LNCAP (cell line): ENCODE measurements at regions not wholly inside any gene's neighbourhood (a gene's known extent, or its start where the extent isn't known, plus 50 kb on each side); places are given as distances from the start of the nearest gene placed in this dataset.

Experiments
- CTCF ChIP-seq: fragments of 450-650 bp; IDR thresholded peaks from 2 replicates; pipeline ENCODE4 v1.5.1; 2017; ENCODE audit warnings: mild to moderate bottlenecking

GRCh38 chr4:14096396-14096965, 469.0 kb upstream of the BOD1L1 start:
- no peak for TF ChIP-seq CTCF

GRCh38 chr4:14100349-14100748, 472.8 kb upstream of the BOD1L1 start:
- TF ChIP-seq CTCF: no peak

- TF ChIP-seq CTCF: no peak
Observed at GRCh38 chr4:14110407-14110806, 482.9 kb upstream of the BOD1L1 start.

DNA sequence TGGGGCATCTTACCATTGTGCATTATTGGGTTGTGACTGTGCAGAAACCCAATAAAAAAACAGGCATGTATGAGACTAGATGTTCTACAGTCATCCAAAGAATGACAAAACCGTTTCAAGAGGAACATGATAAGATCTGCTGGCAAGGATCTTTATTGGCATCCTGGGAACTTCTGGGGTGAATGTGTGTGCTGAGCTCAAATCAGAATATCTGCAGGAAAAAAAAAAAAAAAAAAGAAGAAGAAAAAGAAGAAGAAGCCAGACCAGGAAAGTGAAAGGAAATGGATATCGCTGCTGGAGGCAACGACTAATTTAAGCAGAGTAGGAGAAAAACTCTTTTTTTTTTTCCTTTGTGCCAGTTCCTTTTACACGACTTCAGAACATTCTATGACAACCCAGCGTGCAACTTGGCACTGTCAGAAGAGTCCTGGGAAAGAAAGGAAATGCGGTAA, 484.2 kb upstream of the BOD1L1 start:
- no peak for TF ChIP-seq CTCF

- TF ChIP-seq CTCF: no peak
Observed at GRCh38 chr4:14115106-14115505, 487.6 kb upstream of the BOD1L1 start.

DNA sequence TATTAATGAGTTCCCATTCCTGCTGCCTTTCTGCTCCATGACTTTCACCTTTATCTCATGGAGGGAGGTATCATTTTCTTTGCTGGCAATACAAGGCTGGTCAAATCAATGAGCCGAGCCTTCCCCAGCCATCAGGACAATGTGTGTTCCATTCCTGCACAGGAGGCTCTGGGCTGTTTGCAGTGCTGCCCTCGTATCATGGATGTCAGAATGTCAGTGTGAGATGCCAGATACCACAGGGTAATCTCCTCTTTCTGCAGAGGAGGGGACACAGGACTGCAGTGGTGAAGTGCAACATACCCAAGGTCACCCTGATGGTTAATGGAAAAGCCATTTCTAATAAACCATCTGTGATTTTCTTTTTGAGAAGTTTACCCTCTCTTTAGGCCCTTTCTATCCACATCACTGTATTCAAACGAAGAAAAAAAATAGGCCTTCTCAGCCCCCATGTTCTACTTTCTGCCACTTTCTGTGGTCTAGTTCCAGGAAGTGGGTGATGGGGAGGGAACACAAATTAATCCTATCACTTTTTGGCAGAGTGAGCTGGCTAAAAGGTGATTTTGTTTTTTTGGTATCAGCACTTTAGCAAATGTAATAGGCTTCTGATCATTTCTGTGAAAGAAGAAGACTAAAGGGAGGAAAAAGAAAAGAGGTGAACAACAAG, 490.2 kb upstream of the BOD1L1 start:
- no peak for TF ChIP-seq CTCF

DNA sequence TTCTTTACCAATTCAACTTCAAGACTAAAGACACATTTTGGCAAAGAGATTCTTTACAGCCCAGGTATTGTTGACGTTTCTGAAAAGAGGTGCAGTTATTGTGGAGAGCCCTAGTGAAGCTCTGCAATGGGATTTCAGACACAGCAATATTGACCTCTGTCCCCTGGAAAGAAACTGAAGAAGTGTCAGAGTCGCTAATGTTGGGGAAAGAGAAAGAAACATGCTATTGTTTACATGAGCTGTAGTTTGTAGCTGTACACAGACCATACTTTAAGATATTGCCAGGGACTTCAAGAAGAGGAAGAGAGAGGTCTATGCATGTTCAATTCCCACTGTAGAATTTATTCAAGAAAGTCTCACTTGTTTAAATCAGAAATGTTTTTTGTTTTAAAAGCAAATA, 497.3 kb upstream of the BOD1L1 start:
- no peak for TF ChIP-seq CTCF
